Stomach (tissue), 8 donors: ENCODE measurements at regions not wholly inside any gene's neighbourhood (a gene's known extent, or its start where the extent isn't known, plus 50 kb on each side); places are given as distances from the start of the nearest gene placed in this dataset.

Source experiments
- DNase-seq, 2 donors: peaks; one replicate each; pipeline versions ENCODE4 v3.0.0 to v3.0.0-alpha.2; 2013 to 2019
- H3K27ac ChIP-seq, 5 donors: fragments of 200-600 bp in 4 of 5; sonication (generic) in 4 of 5; one replicate each; pipeline ENCODE4 v1.5.1; 2013 to 2019; ENCODE audit warnings: mild to moderate bottlenecking in 1 of 5, moderate library complexity in 1 of 5
- H3K27me3 ChIP-seq, 3 donors: fragments of 200-600 bp; sonication (generic); one replicate each; pipeline ENCODE4 v1.5.1; 2017 to 2019; ENCODE audit warnings: mixed run types in 1 of 3
- H3K36me3 ChIP-seq, 4 donors: fragments of 200-600 bp; sonication (generic); 1 replicate in 3 of 4; 2 replicates in 1 of 4; pipeline ENCODE4 v1.5.1; 2016 to 2019
- H3K4me1 ChIP-seq, 4 donors: fragments of 200-600 bp; sonication (generic); one replicate each; pipeline ENCODE4 v1.5.1; 2016 to 2019
- H3K4me3 ChIP-seq, 4 donors: fragments of 200-600 bp; sonication (generic) in 3 of 4; one replicate each; pipeline ENCODE4 v1.5.1; 2016 to 2019; ENCODE audit warnings: mild to moderate bottlenecking in 1 of 4
- H3K9me3 ChIP-seq, 4 donors: fragments of 200-600 bp; sonication (generic); one replicate each; pipeline ENCODE4 v1.5.1; 2016 to 2019
- CTCF ChIP-seq, 7 experiments: fragments of 450-650 bp in 4 of 7; fragments of 200-600 bp in 3 of 7; sonication (generic) in 3 of 7; IDR thresholded peaks; one replicate each; pipeline ENCODE4 v1.5.1; 2016 to 2019; ENCODE audit warnings: antibody characterized with exemption in 7 of 7, control low read depth in 2 of 7, mild to moderate bottlenecking in 1 of 7
- EP300 ChIP-seq: sonication (generic); formaldehyde crosslinking; IDR thresholded peaks from one replicate; pipeline ENCODE4 v1.6.1; 2017; ENCODE audit warnings: antibody characterized with exemption
- POLR2A ChIP-seq, 4 donors: fragments of 450-650 bp; IDR thresholded peaks; one replicate each; pipeline ENCODE4 v1.6.1; 2016; ENCODE audit warnings: antibody characterized with exemption in 4 of 4, control low read depth in 2 of 4, mild to moderate bottlenecking in 1 of 4, moderate library complexity in 1 of 4
- POLR2AphosphoS5 ChIP-seq, 3 donors: sonication (generic); formaldehyde crosslinking; IDR thresholded peaks; one replicate each; pipeline ENCODE4 v1.6.1; 2016; ENCODE audit warnings: antibody characterized with exemption in 3 of 3
- WGBS, 5 donors: extraction: QIAGEN DNeasy Blood & Tissue Kit in 3 of 5; methylation state at CpG; one replicate each; pipeline versions ENCODE4 v1.1.5 to v1.1.7; 2013 to 2018; 5-methylcytosine and 5-hydroxymethylcytosine counted together
- intact Hi-C: fragments of 100-400 bp; cut with DNase I; formaldehyde crosslinking; loops from one replicate; pipeline ENCODE4 v1.15.1; 2023; ENCODE audit warnings: low total_unique reads
- donor health status: healthy with polysubstance abuse.
- donor health status: Bipolar disorder and iron deficiency.
- donor health status: healthy.

GRCh38 chr2:65943099-65943786, 491.7 kb upstream of the MEIS1 start:
- H3K36me3 ChIP-seq: no peaks in the 10 kb centered on the region
- intact Hi-C loops: no loop called here
- DNase-seq: no peak
- H3K27me3 ChIP-seq: no peaks in the 10 kb centered on the region
- peaks cover 0 to 8% (median 0%) of the 10 kb centered on the region in 4 donors for H3K9me3 ChIP-seq
- H3K4me1 ChIP-seq: no peaks in the 10 kb centered on the region
- TF ChIP-seq CTCF (IDR thresholded peaks at IDR 0.05) (no peak), POLR2AphosphoS5 (IDR thresholded peaks at IDR 0.05) (no peak), EP300 (no peak), POLR2A (IDR thresholded peaks at IDR 0.05) (no peak)
- H3K27ac ChIP-seq: no peak overlapping the region
- 90 to 98% (median 96%) methylated on average over 5 to 10 of the region's 10 CpGs for WGBS, 5 donors
- H3K4me3 ChIP-seq: no peak overlapping the region

GRCh38 chr2:65940856-65941255, 494.1 kb upstream of the MEIS1 start:
- Histone ChIP-seq H3K27ac (no peak overlapping the region), H3K4me3 (no peak overlapping the region), H3K9me3 (peaks cover 0 to 8% (median 0%) of the 10 kb centered on the region in 4 donors), H3K36me3 (no peaks in the 10 kb centered on the region), H3K27me3 (no peaks in the 10 kb centered on the region), H3K4me1 (no peaks in the 10 kb centered on the region)
- WGBS, 5 donors: 62 to 82% (median 68%) methylated on average over 2 of the region's 2 CpGs
- TF ChIP-seq POLR2A (IDR thresholded peaks at IDR 0.05): no peak
- no peak for TF ChIP-seq CTCF (IDR thresholded peaks at IDR 0.05)
- TF ChIP-seq POLR2AphosphoS5 (IDR thresholded peaks at IDR 0.05): no peak
- TF ChIP-seq EP300: no peak
- intact Hi-C loops: no loop called here
- no peak for DNase-seq

GRCh38 chr2:65939687-65940086, 495.2 kb upstream of the MEIS1 start:
- WGBS, 5 donors: 56 to 77% (median 67%) methylated on average over 2 of the region's 2 CpGs
- Histone ChIP-seq H3K4me1 (no peaks in the 10 kb centered on the region), H3K27ac (no peak overlapping the region), H3K36me3 (no peaks in the 10 kb centered on the region), H3K9me3 (peaks cover 0 to 8% (median 0%) of the 10 kb centered on the region in 4 donors), H3K27me3 (no peaks in the 10 kb centered on the region), H3K4me3 (no peak overlapping the region)
- TF ChIP-seq EP300 (no peak), CTCF (IDR thresholded peaks at IDR 0.05) (no peak), POLR2A (IDR thresholded peaks at IDR 0.05) (no peak), POLR2AphosphoS5 (IDR thresholded peaks at IDR 0.05) (no peak)
- DNase-seq: no peak
- intact Hi-C loops: no loop called here

GRCh38 chr2:65937379-65938160, 497.4 kb upstream of the MEIS1 start:
- Histone ChIP-seq H3K4me1 (no peaks in the 10 kb centered on the region), H3K27me3 (no peaks in the 10 kb centered on the region), H3K36me3 (no peaks in the 10 kb centered on the region), H3K27ac (no peak overlapping the region), H3K9me3 (no peaks in the 10 kb centered on the region), H3K4me3 (no peak overlapping the region)
- intact Hi-C loops: no loop called here
- DNase-seq: no peak
- 63 to 79% (median 76%) methylated on average over 3 of the region's 3 CpGs for WGBS, 5 donors
- no peak for TF ChIP-seq POLR2AphosphoS5 (IDR thresholded peaks at IDR 0.05)
- TF ChIP-seq POLR2A (IDR thresholded peaks at IDR 0.05): no peak
- TF ChIP-seq CTCF (IDR thresholded peaks at IDR 0.05): no peak
- TF ChIP-seq EP300: no peak
